Hepatocyte (in vitro differentiated cells): ENCODE measurements at regions not wholly inside any gene's neighbourhood (a gene's known extent, or its start where the extent isn't known, plus 50 kb on each side); places are given as distances from the start of the nearest gene placed in this dataset.

Experiments
- DNase-seq: peaks from one replicate; pipeline ENCODE4 v3.0.0-alpha.2; 2016; ENCODE audit warnings: low spot score
- H2AFZ ChIP-seq: fragments of 200-600 bp; sonication (generic); 2 replicates; pipeline ENCODE4 v1.6.0; 2016; ENCODE audit warnings: antibody characterized with exemption, mild to moderate bottlenecking
- H3K27ac ChIP-seq: fragments of 200-600 bp; sonication (generic); 2 replicates; pipeline ENCODE4 v1.5.1; 2016; ENCODE audit warnings: mild to moderate bottlenecking
- H3K27me3 ChIP-seq: fragments of 200-600 bp; sonication (generic); 2 replicates; pipeline ENCODE4 v1.6.1; 2016
- H3K36me3 ChIP-seq: fragments of 200-600 bp; sonication (generic); replicated peaks from 2 replicates; pipeline ENCODE4 v1.5.1; 2016; ENCODE audit warnings: low read depth; ENCODE audit not compliant: insufficient read depth
- H3K4me1 ChIP-seq: fragments of 200-600 bp; sonication (generic); 2 replicates; pipeline ENCODE4 v1.5.1; 2016; ENCODE audit warnings: mild to moderate bottlenecking, moderate library complexity; ENCODE audit not compliant: insufficient read depth
- H3K4me2 ChIP-seq: fragments of 200-600 bp; sonication (generic); 2 replicates; pipeline ENCODE4 v1.6.0; 2016
- H3K4me3 ChIP-seq: fragments of 200-600 bp; sonication (generic); 2 replicates; pipeline ENCODE4 v1.5.1; 2016; ENCODE audit warnings: mild to moderate bottlenecking
- H3K79me2 ChIP-seq: fragments of 200-600 bp; sonication (generic); 2 replicates; pipeline ENCODE4 v1.6.0; 2017; ENCODE audit warnings: mild to moderate bottlenecking
- H3K9me2 ChIP-seq: fragments of 200-600 bp; sonication (generic); replicated peaks from 2 replicates; pipeline ENCODE4 v1.6.0; 2017; ENCODE audit warnings: mild to moderate bottlenecking; ENCODE audit not compliant: insufficient read depth
- H3K9me3 ChIP-seq: fragments of 200-600 bp; sonication (generic); 2 replicates; pipeline ENCODE4 v1.5.1; 2016; ENCODE audit warnings: low read depth, mild to moderate bottlenecking
- H4K20me1 ChIP-seq: fragments of 200-600 bp; sonication (generic); 2 replicates; pipeline ENCODE4 v1.6.0; 2016; ENCODE audit warnings: mild to moderate bottlenecking; ENCODE audit not compliant: insufficient read depth, poor library complexity, severe bottlenecking
- EZH2 ChIP-seq: fragments of 200-600 bp; sonication (generic); IDR thresholded peaks from 2 replicates; pipeline ENCODE4 v1.6.1; 2016; ENCODE audit warnings: antibody characterized with exemption, mild to moderate bottlenecking, borderline replicate concordance
- EZH2phosphoT487 ChIP-seq: fragments of 200-600 bp; sonication (generic); IDR thresholded peaks from one replicate; pipeline ENCODE4 v1.6.1; 2018; ENCODE audit warnings: antibody characterized with exemption, mild to moderate bottlenecking, low read depth, moderate library complexity; ENCODE audit not compliant: unreplicated experiment, severe bottlenecking
- WGBS: methylation state at CpG from one replicate; pipeline ENCODE4 v1.1.6; 2016; ENCODE audit warnings: low lambda C conversion rate; ENCODE audit errors: missing lambda C conversion rate; 5-methylcytosine and 5-hydroxymethylcytosine counted together
- TF ChIP-seq, protein P1 (sequence below): fragments of 200-600 bp; sonication (generic); IDR thresholded peaks from 2 replicates; pipeline ENCODE4 v1.5.1; 2016; ENCODE audit warnings: antibody characterized with exemption, mild to moderate bottlenecking; ENCODE audit not compliant: poor library complexity

DNA sequence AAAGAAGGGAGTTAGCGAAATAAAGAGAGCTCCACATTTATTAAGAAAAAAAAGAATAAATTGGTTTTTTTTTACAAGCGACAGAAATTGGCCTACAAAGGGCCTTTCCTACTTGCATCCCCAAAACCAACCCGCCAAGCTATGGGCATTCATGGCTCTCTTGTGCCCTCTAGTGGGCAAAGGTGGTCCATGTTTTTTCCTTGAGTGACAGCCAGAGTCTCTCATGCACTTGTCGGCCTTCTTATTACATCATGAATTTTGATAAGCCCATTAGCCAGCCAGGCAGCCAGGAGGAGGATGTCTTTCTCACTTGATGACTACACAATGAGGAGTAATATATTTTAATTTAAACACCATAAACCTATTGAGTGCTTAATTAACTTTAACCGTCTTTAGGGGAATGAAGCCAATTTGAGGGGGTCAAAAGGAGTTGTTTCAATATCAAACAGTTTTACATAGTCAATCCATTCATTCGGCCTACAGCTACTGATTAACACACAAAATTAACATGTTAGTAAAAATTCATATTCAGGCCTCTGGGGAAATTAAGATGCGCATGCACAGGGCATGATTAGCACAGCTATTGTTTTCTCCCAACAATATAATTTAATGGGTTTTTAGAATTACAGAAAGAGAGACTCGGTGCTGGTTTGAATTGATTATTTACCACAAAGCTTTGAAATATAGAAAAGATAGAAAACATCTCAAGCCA, 85.5 kb downstream of the RCN1 start:
- no peak overlapping the region for H2AFZ ChIP-seq
- H3K4me1 ChIP-seq, result no peaks in the 10 kb centered on the region
- H3K4me2 ChIP-seq, result no peak overlapping the region
- no peak overlapping the region for H3K27ac ChIP-seq
- H3K9me2 ChIP-seq, result no peaks in the 10 kb centered on the region
- no peak overlapping the region for H3K4me3 ChIP-seq
- no peaks in the 10 kb centered on the region for H3K9me3 ChIP-seq
- H4K20me1 ChIP-seq, result no peaks in the 10 kb centered on the region
- WGBS, result 42% methylated on average over 8 of the region's 8 CpGs
- TF ChIP-seq, protein P1, sequence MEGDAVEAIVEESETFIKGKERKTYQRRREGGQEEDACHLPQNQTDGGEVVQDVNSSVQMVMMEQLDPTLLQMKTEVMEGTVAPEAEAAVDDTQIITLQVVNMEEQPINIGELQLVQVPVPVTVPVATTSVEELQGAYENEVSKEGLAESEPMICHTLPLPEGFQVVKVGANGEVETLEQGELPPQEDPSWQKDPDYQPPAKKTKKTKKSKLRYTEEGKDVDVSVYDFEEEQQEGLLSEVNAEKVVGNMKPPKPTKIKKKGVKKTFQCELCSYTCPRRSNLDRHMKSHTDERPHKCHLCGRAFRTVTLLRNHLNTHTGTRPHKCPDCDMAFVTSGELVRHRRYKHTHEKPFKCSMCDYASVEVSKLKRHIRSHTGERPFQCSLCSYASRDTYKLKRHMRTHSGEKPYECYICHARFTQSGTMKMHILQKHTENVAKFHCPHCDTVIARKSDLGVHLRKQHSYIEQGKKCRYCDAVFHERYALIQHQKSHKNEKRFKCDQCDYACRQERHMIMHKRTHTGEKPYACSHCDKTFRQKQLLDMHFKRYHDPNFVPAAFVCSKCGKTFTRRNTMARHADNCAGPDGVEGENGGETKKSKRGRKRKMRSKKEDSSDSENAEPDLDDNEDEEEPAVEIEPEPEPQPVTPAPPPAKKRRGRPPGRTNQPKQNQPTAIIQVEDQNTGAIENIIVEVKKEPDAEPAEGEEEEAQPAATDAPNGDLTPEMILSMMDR, result peak; percentile 90
- no peak for TF ChIP-seq EZH2phosphoT487
- H3K79me2 ChIP-seq, result no peaks in the 10 kb centered on the region
- H3K27me3 ChIP-seq, result peaks cover 8% of the 10 kb centered on the region
- DNase-seq, result peak; percentile 89
- H3K36me3 ChIP-seq, result no peaks in the 10 kb centered on the region

DNA sequence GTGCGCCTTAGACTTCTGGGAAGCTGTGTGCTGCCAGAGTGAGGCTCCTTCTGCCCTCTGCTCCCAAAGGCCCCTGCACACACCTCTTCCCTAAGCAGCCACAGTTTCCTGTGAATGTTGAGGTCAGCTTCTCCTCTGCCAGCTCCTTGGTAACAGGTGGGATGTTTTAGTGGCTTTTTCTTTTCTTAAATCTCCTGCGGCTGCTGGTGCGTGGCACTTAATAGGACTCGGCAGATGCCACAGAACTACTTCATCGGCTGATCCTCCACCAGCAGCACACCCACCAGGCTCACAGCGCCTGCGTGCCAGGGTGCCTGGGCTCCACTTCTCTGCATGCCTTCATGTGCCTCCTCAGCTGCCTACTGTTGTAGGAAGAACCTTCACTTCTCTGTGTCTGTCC, 87.8 kb downstream of the RCN1 start:
- H3K4me3 ChIP-seq, result no peak overlapping the region
- no peaks in the 10 kb centered on the region for H3K4me1 ChIP-seq
- no peaks in the 10 kb centered on the region for H3K9me3 ChIP-seq
- H3K79me2 ChIP-seq, result no peaks in the 10 kb centered on the region
- TF ChIP-seq EZH2phosphoT487, result no peak
- TF ChIP-seq, protein P1, result no peak
- no peak for TF ChIP-seq EZH2
- no peak overlapping the region for H2AFZ ChIP-seq
- H3K36me3 ChIP-seq, result no peaks in the 10 kb centered on the region
- H3K27me3 ChIP-seq, result peaks cover 6% of the 10 kb centered on the region
- WGBS, result 95% methylated on average over 7 of the region's 7 CpGs
- no peak for DNase-seq
- H4K20me1 ChIP-seq, result no peaks in the 10 kb centered on the region
- no peak overlapping the region for H3K4me2 ChIP-seq
- no peaks in the 10 kb centered on the region for H3K9me2 ChIP-seq
- H3K27ac ChIP-seq, result no peak overlapping the region

DNA sequence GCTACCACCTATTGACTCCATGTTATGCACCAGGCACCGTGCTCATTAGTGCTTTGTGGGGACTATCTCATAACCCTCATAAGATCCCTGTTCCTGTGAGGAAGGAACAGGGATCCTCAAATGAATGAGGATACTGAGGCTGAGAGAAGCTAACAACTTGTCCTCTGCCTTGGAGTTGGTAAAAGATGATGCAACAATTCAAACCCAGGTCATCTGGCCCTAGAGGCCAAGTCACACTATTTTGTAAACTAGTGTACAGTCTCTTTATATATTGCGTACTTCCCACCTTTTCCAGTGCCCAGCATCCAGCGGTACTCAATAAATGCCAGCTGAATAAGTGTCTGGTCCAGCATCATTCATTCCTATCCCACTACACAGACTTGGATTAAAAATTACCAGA, 92.6 kb downstream of the RCN1 start:
- H3K27ac ChIP-seq, result no peak overlapping the region
- H3K36me3 ChIP-seq, result no peaks in the 10 kb centered on the region
- no peak for DNase-seq
- no peaks in the 10 kb centered on the region for H3K9me2 ChIP-seq
- no peaks in the 10 kb centered on the region for H4K20me1 ChIP-seq
- TF ChIP-seq EZH2phosphoT487 (no peak), EZH2 (no peak)
- TF ChIP-seq, protein P1, result no peak
- no peaks in the 10 kb centered on the region for H3K79me2 ChIP-seq
- no peak overlapping the region for H3K4me2 ChIP-seq
- peaks cover 6% of the 10 kb centered on the region for H3K27me3 ChIP-seq
- 95% methylated on average over 3 of the region's 3 CpGs for WGBS
- no peak overlapping the region for H2AFZ ChIP-seq
- H3K4me1 ChIP-seq, result no peaks in the 10 kb centered on the region
- H3K9me3 ChIP-seq, result no peaks in the 10 kb centered on the region
- no peak overlapping the region for H3K4me3 ChIP-seq
